Activated T-cell treated with anti-CD3 and anti-CD28 coated beads, Interleukin-2, amount 50 U/mL, for 4 hours (primary cell): ENCODE measurements at regions not wholly inside any gene's neighbourhood (a gene's known extent, or its start where the extent isn't known, plus 50 kb on each side); places are given as distances from the start of the nearest gene placed in this dataset.

Experiments used
- ATAC-seq, 2 donors: fragments of 200-7000 bp; cut with Tn5 transposase; one replicate each; pipeline ENCODE4 v1.10.0; 2021
- DNase-seq: peaks from one replicate; pipeline ENCODE4 v3.0.0-alpha.2; 2020
- H3K27me3 Mint-ChIP-seq: one replicate; pipeline ENCODE4 v1.8.0; 2021; ENCODE audit warnings: low read depth, mixed read lengths
- H3K36me3 Mint-ChIP-seq: one replicate; pipeline ENCODE4 v1.8.0; 2022; ENCODE audit warnings: mixed read lengths; ENCODE audit not compliant: insufficient read depth
- H3K4me1 Mint-ChIP-seq: one replicate; pipeline ENCODE4 v1.8.0; 2021; ENCODE audit warnings: low read depth, mixed read lengths
- H3K4me3 Mint-ChIP-seq: one replicate; pipeline ENCODE4 v1.8.0; 2021; ENCODE audit warnings: mild to moderate bottlenecking, moderate library complexity, mixed read lengths
- H3K9me3 Mint-ChIP-seq: one replicate; pipeline ENCODE4 v1.8.0; 2021; ENCODE audit warnings: mixed read lengths

DNA sequence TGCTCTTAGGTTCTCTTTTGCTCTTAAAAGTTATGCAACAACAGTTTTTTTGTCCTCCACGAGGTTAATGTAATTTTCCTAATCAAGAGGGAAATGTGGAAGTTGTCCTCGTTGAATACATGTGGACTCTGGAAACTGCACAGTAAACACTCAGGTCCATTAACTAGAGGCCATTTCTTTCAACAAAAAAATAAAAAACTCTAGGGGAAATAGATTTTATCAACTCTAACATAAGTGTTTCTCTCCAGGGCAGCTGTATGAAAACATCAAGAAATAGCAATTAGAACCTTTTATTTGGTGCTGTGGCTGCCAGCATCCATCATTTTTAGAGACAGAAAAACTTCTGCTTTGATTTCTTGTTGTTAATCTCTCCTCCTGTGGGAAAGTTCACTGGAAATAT lies 288.6 kb downstream of the ICE1 start:
- ATAC-seq: no peak
- peaks cover 3% of the 10 kb centered on the region for H3K9me3 Mint-ChIP-seq
- no peaks in the 10 kb centered on the region for H3K27me3 Mint-ChIP-seq
- H3K4me1 Mint-ChIP-seq: no peaks in the 10 kb centered on the region
- no peaks in the 10 kb centered on the region for H3K36me3 Mint-ChIP-seq
- no peak overlapping the region for H3K4me3 Mint-ChIP-seq
- no peak for DNase-seq

DNA sequence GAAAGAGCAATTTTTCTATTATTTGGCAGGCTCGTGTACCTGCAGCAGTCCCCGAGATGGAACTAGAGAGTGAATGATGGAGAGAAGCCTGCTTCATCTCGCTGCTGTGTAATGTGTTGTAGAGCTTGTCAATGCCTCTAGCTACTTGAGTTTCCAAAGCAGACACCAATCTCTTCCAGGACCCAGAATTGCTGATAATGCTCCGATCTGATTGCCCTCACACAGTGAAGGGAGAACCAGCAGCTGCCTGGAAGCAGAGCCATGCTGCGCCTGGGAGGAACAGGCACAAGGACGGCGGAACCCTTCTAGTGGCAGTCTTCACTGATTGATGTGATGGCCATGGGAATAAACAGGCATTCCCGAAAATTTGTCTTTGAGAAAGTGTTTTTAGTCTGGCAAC lies 288.0 kb downstream of the ICE1 start:
- Mint-ChIP-seq H3K4me1 (no peaks in the 10 kb centered on the region), H3K36me3 (no peaks in the 10 kb centered on the region), H3K4me3 (no peak overlapping the region), H3K9me3 (peaks cover 3% of the 10 kb centered on the region), H3K27me3 (no peaks in the 10 kb centered on the region)
- DNase-seq: no peak
- no peak for ATAC-seq

DNA sequence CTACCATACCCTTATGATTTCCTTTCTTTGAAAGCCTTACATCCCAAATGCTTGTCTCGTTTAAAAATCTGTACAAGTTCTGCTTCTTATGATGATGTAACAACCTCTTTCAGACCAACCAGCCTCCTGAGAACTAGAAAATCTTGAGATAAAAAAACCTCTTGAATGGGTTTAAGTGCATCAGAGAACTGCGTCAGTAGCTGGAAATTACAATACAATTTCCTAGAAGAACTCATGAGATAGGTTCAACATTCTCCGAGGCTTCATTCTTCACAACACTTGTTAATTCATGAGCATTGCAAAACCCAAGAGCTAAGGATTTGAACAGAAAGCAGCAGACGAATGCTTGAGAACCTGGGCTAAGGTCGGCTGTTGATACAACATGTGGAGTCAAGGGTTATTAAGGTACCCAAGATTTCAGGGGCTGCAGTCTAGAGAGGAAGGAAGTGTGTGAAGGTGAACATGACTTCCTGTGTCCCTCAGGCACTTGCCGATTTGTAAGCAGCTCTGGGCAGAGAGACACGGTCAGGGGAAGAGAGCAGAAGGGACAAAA lies 286.0 kb downstream of the ICE1 start:
- Mint-ChIP-seq H3K27me3 (no peaks in the 10 kb centered on the region), H3K4me3 (no peak overlapping the region), H3K9me3 (no peaks in the 10 kb centered on the region), H3K36me3 (no peaks in the 10 kb centered on the region), H3K4me1 (no peaks in the 10 kb centered on the region)
- ATAC-seq (no peak), DNase-seq (no peak)

GRCh38 chr5:5705010-5705409 lies 282.5 kb downstream of the ICE1 start:
- Mint-ChIP-seq H3K27me3 (peaks cover 5% of the 10 kb centered on the region), H3K4me1 (no peaks in the 10 kb centered on the region), H3K4me3 (no peak overlapping the region), H3K36me3 (no peaks in the 10 kb centered on the region), H3K9me3 (no peaks in the 10 kb centered on the region)
- ATAC-seq (no peak), DNase-seq (no peak)

DNA sequence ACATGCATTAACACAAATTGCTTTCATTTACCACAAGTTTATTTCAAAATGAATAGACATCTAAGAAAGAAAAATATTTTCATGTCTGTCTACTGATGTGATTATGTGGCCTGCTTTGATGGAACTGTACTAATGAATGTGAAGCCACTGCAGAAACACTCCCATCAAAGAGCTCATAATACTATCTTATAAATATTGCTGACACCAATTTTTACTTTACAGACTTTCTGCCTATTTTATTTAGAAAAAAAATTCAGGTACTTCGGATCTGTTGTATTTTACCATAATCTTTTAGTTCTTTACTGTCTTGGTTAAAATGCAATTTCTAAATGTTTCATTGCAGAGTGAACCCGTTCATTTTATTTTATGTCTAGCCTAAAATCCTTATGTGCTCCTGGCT lies 281.9 kb downstream of the ICE1 start:
- DNase-seq (no peak), ATAC-seq (no peak)
- H3K4me1 Mint-ChIP-seq: no peaks in the 10 kb centered on the region
- H3K4me3 Mint-ChIP-seq: no peak overlapping the region
- no peaks in the 10 kb centered on the region for H3K36me3 Mint-ChIP-seq
- peaks cover 5% of the 10 kb centered on the region for H3K27me3 Mint-ChIP-seq
- H3K9me3 Mint-ChIP-seq: no peaks in the 10 kb centered on the region

DNA sequence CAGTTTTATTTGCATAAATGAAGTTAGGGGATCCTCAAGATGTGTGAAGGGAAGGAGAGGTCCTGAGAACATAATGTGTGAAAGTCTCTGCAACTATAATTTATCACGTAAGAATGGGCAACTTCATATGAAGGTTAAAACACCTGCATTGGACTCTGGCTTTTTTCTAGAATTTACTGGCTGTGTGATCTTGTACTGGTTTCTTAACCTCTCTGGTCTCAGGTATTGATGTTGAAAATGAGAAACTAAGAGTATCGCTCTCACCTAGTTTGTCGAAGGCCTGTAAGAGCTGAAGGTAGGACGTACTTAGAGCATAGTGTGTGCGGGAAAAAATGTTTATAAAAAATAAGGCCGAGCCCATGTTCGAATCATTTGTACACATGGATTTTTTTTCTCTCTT lies 280.5 kb downstream of the ICE1 start:
- DNase-seq (no peak), ATAC-seq (no peak)
- H3K36me3 Mint-ChIP-seq: no peaks in the 10 kb centered on the region

DNA sequence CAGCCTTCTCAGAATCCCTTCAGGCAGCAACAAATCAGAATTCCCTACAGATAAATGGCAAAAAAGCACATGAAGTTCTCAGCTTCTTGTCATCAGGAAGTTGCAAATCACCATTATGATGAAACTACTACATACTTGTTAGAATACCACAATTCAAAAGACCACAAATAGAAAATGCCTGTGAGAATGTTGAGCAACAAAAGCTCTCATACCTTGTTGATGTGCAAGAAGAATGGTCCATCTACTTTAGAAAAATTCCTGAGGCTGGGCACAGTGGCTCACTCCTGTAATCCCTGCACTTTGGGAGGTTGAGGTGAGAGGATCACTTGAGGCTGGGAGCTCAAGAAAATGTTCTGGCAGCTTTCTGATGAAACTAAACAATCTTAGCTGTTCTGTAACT lies 278.1 kb downstream of the ICE1 start:
- no peaks in the 10 kb centered on the region for H3K36me3 Mint-ChIP-seq
- H3K4me1 Mint-ChIP-seq: no peaks in the 10 kb centered on the region
- ATAC-seq: no peak

More for the DNA sequence above, 280.5 kb downstream of the ICE1 start:
- no peaks in the 10 kb centered on the region for H3K9me3 Mint-ChIP-seq
- no peak overlapping the region for H3K4me3 Mint-ChIP-seq
- H3K27me3 Mint-ChIP-seq: peaks cover 5% of the 10 kb centered on the region
- H3K4me1 Mint-ChIP-seq: no peaks in the 10 kb centered on the region

DNA sequence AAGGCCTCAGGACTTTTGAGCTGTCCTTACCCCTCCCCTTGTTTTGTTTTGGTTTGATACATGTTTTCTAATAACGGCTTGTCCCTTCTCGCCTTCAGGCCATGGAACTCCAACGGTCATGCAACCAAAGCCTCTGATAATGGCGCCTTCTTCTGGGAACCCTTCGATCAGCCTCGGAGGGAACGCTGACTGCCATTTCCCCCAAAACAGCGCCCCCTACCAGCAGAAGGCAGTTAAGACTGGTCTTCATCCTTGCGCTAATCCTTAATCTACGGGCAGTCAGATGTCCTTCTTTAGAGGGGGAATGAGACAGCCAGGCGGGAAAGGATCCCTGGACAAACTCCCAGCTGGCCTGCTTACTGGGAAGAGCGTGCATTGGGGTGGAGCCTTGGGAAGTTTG lies 276.6 kb downstream of the ICE1 start:
- no peak overlapping the region for H3K4me3 Mint-ChIP-seq
- H3K27me3 Mint-ChIP-seq: peaks cover 5% of the 10 kb centered on the region
- ATAC-seq: no peak
- no peaks in the 10 kb centered on the region for H3K9me3 Mint-ChIP-seq
- H3K4me1 Mint-ChIP-seq: no peaks in the 10 kb centered on the region
- no peaks in the 10 kb centered on the region for H3K36me3 Mint-ChIP-seq
- no peak for DNase-seq

More for the DNA sequence above, 278.1 kb downstream of the ICE1 start:
- Mint-ChIP-seq H3K4me3 (no peak overlapping the region), H3K27me3 (peaks cover 5% of the 10 kb centered on the region), H3K9me3 (no peaks in the 10 kb centered on the region)
- no peak for DNase-seq

DNA sequence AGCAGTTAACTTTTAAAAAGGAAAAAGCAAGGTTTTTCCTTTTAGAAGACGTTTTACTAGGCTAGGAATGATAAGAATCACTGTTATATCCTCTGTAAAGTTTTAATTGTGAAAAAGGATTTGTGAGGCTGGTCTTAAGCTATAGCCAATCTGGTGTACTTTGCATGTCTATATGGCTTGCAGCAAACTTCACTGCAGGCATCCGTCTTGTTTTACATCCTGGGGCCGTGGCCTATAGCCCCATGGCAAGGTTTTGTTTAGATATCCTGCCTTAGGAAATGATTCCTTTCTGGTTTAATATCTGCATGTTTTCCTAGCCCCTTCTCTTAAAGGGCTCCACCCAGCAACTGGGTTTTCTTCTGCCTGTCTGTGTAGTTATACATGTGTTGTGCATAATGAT lies 272.8 kb downstream of the ICE1 start:
- no peak for DNase-seq
- no peak for ATAC-seq
- Mint-ChIP-seq H3K36me3 (no peaks in the 10 kb centered on the region), H3K9me3 (no peaks in the 10 kb centered on the region), H3K27me3 (peaks cover 8% of the 10 kb centered on the region), H3K4me1 (no peaks in the 10 kb centered on the region), H3K4me3 (no peak overlapping the region)

- no peak for ATAC-seq
- no peaks in the 10 kb centered on the region for H3K4me1 Mint-ChIP-seq
- no peak for DNase-seq
- peaks cover 16% of the 10 kb centered on the region for H3K27me3 Mint-ChIP-seq
- peaks cover under 1% of the 10 kb centered on the region for H3K9me3 Mint-ChIP-seq
- H3K4me3 Mint-ChIP-seq: no peak overlapping the region
- H3K36me3 Mint-ChIP-seq: no peaks in the 10 kb centered on the region
These were observed 266.4 kb downstream of the ICE1 start for GRCh38 chr5:5688925-5689310.

DNA sequence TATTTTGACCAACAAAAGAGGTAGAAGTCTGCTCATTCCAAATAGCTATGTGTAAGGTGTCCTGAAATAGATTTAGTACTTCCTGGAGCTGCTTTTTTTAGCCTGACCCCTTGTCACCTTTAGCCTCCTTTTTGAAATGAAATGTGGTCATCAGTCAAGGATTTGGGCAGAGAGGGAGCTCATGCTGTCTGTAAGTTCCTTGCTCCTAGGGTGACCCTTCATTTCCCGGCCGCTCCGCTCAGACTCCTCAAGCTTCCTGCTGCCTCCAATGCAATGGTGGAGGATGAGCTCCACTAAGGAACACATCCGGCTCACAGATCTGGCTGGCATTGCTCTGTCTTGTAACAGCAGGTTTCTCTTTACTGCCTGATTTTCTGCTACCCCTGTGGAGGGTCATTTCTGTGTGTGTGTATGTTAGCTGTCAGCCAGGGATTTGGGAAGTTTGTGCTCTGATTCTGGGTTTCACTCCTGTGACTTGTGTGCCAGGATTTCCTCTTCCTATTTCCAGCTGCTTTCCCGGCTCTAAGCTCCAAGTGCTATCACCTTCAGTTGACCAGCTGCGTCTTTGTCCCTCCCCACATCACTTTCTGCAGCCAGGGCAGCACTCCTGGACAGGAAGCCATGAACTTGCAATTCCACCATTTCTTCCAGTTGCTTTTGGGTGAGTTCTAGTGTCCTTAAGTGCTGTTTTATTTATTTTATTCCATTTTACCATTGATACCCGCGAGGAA lies 265.9 kb downstream of the ICE1 start:
- Mint-ChIP-seq H3K27me3 (peaks cover 16% of the 10 kb centered on the region), H3K9me3 (peaks cover 6% of the 10 kb centered on the region), H3K4me1 (no peaks in the 10 kb centered on the region), H3K4me3 (no peak overlapping the region), H3K36me3 (no peaks in the 10 kb centered on the region)
- no peak for DNase-seq
- ATAC-seq: no peak

DNA sequence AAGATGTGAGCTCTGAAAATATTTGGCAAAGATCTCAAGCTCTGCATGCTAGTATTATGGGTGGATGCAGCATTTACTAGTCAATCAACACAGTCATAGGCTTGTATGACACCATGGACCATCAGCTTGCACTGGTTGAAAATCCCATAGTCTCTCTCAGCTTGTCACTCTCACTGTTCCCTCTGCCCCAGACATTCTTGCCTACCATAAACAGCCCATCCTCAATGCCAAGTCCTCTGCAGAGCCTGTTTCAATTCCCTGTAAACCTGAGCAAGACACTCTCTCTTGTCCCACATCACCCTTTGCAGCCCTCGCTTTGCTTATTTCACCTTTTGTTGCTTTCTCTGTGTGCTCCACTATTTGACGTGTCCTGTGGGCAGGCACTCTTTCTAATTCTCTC lies 264.6 kb downstream of the ICE1 start:
- Mint-ChIP-seq H3K36me3 (no peaks in the 10 kb centered on the region), H3K27me3 (peaks cover 16% of the 10 kb centered on the region), H3K9me3 (peaks cover 12% of the 10 kb centered on the region), H3K4me1 (no peaks in the 10 kb centered on the region), H3K4me3 (no peak overlapping the region)
- ATAC-seq (no peak), DNase-seq (no peak)

GRCh38 chr5:5686356-5686755 lies 263.9 kb downstream of the ICE1 start:
- Mint-ChIP-seq H3K9me3 (peaks cover 12% of the 10 kb centered on the region), H3K27me3 (peaks cover 14% of the 10 kb centered on the region), H3K4me3 (no peak overlapping the region), H3K4me1 (no peaks in the 10 kb centered on the region), H3K36me3 (no peaks in the 10 kb centered on the region)
- ATAC-seq (no peak), DNase-seq (no peak)

GRCh38 chr5:5685737-5686136 lies 263.3 kb downstream of the ICE1 start:
- no peaks in the 10 kb centered on the region for H3K36me3 Mint-ChIP-seq
- H3K4me1 Mint-ChIP-seq: no peaks in the 10 kb centered on the region
- DNase-seq (no peak), ATAC-seq (no peak)
- no peak overlapping the region for H3K4me3 Mint-ChIP-seq
- H3K9me3 Mint-ChIP-seq: peaks cover 12% of the 10 kb centered on the region
- H3K27me3 Mint-ChIP-seq: peaks cover 14% of the 10 kb centered on the region

DNA sequence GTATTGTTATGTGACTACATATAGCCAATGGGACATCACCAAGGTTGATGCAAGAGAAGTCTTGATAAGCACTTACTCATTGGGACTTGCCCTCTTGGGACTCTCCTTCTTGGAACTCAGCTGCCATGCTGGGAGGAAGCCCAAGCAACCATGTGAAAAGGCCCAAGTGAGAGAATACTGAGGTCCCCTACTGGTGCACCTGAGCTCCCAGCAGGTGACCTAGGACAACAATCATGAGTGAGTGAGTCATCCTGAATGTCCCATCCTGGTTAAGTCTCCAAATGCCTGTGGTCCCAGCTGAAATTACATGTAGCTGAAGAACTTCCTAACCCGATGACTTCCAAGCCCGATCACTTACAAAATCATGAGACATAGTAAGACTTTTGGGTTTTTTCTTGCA lies 260.7 kb downstream of the ICE1 start:
- H3K4me1 Mint-ChIP-seq: no peaks in the 10 kb centered on the region
- no peaks in the 10 kb centered on the region for H3K36me3 Mint-ChIP-seq
- H3K4me3 Mint-ChIP-seq: no peak overlapping the region
- DNase-seq (no peak), ATAC-seq (no peak)
- H3K9me3 Mint-ChIP-seq: peaks cover 12% of the 10 kb centered on the region
- peaks cover 4% of the 10 kb centered on the region for H3K27me3 Mint-ChIP-seq
